GM18951 (cell line): ENCODE measurements at regions not wholly inside any gene's neighbourhood (a gene's known extent, or its start where the extent isn't known, plus 50 kb on each side); places are given as distances from the start of the nearest gene placed in this dataset.
"Not testable (repeated sequence)": the region's sequence is repeated elsewhere in the genome, so short reads cannot be mapped to it uniquely, and the experiment has no call there.

Source experiments
- POLR2A ChIP-seq: IDR thresholded peaks from 4 replicates; pipeline ENCODE4 v1.6.1; 2011; ENCODE audit warnings: mild to moderate bottlenecking; ENCODE audit not compliant: insufficient read length, insufficient read depth; ENCODE audit errors: extremely low read depth
- in situ Hi-C: fragments of 300-500 bp; cut with MboI; formaldehyde crosslinking; loops from one replicate; pipeline ENCODE4 v1.12.0; 2022; ENCODE audit warnings: low sequenced_read_pairs, mixed read lengths, inconsistent platforms; ENCODE audit not compliant: unreplicated experiment

DNA sequence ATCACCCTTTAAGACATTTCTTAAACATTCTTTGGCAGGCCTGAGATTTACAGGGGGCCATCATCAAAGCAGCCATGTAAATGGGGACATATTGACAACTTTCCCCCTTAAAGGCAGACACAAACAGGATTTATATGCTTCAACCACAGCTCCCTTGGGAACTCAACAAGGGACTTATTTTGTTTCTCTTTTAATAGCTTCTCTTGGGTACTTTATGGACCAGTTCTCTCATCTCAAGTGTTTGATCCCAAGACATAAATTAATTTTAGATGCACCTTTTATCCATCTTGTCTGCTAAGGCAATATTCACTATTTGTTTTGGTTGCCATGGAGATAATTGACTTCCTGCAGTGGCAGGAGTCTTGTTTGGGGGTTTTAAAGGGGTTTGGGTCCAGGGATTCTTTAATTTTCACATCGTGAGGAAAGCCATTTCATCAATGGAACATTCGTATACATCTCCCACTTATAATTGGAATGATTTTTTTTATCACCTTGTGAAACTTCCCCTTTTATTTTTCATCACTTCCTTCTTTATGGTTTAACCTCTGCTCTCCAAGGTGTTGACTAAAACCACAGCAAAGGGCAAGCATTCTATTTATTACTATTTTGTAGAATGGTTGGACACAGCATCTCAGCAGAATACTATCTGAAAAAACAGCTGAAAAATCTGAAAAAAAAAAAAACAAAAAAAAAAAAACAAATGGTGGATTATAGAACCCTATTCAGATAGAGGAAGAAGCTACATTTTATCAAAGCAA is 726.0 kb downstream of the DIAPH3 start:
- in situ Hi-C loops, result no loop called here
- no peak for TF ChIP-seq POLR2A

DNA sequence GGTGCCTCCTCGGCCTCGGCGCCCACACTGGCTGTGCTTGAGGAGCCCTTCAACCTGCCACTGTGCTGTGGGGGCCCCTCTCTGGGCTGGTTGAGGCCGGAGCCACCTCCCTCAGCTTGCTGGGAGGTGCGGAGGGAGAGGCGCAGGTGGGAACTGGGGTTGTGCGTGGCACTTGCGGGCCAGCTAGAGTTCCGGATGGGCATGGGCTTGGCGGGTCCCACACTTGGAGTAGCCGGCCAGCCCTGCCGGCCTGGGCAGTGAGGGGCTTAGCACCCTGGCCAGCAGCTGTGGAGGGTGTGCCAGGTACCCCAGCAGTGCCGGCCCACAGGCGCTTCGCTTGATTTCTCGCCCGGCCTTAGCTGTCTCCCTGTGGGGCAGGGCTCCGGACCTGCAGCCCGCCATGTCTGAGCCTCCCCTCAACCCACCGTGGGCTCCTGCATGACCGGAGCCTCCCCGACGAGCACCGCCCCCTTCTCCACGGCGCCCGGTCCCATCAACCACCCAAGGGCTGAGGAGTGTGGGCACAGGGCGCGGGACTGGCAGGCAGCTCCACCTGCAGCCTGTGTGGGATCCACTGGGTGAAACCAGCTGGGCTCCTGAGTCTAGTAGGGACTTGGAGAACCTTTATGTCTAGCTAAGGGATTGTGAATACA is 723.8 kb downstream of the DIAPH3 start:
- TF ChIP-seq POLR2A, result no peak
- in situ Hi-C loops, result no loop called here

DNA sequence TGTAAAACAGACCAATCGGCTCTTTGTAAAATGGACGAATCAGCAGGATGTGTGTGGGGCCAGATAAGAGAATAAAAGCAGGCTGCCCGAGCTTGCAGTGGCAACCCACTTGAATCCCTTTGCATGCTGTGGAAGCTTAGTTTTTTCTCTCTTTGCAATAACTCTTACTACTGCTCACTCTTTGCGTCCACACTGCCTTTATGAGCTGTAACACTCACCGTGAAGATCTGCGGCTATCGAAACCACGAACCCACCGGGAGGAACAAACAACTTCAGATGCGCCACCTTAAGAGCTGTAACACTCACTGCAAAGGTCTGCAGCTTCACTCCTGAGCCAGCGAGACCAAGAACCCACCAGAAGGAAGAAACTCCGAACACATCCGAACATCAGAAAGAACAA is 722.7 kb downstream of the DIAPH3 start:
- in situ Hi-C loops, result not testable (repeated sequence)

DNA sequence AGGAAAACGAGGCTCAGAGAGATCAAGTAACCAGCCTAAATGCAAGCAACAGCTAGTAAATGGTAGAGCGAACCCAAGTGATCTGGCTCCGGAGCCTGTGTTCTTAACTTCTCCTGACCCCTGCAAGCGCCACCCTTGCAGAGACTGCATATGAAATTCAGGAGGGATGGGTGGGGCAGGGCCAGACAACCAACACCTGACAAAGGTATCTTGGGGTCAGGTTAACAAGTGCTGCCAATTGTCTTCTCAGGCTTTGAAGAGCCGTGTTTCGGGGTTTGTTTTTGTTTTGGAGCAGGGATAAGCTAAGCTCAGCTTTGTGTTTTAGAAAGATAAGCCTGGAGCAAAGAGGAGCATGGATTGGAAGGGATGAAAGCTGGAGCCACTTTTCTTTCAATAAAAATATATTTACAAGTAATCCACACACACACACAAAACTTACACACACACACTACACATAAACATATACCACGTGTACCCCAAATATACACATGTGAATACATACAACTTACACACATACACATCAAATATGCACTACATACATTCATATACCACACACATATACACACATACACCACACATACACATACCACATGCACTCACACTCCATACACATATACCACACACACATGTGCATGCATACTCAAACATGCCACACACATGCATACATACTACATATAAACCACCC is 722.0 kb downstream of the DIAPH3 start:
- no peak for TF ChIP-seq POLR2A
- in situ Hi-C loops, result no loop called here

DNA sequence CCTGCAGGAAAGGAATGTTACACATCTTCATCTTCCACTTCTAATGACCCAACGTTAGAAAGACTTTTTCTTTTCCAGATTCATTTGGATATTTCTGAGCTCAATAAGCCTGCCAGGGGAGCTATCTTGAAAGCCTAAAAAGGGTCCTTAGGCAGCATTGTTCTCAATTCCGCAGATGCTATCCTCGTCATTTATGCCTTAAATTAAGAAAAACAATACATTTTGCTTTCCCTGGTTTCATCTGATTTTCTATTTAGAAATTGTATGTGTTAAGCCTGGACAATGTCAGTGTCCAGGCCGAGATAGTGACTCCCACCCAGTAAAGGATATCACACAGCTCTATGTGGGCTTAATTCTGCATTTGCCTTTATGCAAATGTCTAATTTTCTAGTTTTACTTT is 721.3 kb downstream of the DIAPH3 start:
- in situ Hi-C loops, result no loop called here
- no peak for TF ChIP-seq POLR2A

DNA sequence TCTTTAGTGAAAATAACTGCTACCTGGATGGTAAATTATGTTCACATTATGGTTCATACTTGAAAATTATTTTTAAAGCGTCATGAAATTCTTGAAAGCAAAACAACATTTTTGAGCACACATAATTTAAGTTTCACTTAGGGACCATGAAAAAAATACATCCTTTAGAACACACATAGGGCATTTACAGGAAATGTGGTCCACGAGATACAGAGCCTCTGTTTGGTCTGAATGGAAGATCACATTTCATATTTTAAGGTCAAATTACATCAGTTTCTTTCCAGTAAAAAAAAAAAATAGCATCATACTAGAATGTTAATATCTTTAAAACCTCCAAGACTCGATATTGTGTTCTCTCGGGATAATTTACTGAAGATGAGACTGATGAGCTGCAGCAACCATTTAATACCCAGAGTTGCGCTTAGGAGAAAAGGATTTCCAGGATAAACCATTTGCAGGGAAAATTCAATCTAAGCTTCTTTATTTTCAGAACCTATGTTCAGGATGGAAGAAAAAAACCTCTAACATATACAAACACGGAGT is 720.7 kb downstream of the DIAPH3 start:
- in situ Hi-C loops, result no loop called here
- TF ChIP-seq POLR2A, result no peak

DNA sequence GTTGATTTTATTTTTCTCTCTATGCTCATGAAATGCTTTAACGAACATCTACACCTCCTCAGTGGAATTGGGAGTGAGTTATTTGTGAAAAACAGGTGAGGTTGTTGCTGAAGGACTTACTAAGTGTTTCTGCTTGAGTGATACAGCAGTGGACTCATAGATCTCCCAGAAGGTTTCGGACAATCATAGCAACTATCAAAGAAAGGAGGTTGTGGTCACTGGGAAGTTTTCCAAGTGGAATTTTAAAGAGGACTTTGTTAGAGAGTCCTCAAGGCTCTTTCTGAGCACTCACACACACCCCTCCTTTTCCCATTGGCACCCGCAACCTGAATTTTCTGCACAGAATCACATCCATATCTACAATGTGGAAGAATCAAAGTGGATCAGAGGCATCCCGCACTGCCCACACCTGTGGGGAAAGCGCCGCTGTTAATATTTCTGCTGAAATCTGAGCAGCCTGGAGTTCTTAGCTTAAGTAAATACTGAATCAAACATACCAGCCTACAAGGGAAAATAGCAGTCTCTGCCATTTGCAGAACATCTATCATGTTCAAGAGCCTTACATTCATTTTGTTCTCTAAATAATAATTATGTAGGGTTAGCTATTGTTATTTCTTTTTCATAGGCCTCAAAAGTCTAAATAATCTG is 719.4 kb downstream of the DIAPH3 start:
- no peak for TF ChIP-seq POLR2A
- in situ Hi-C loops, result no loop called here

DNA sequence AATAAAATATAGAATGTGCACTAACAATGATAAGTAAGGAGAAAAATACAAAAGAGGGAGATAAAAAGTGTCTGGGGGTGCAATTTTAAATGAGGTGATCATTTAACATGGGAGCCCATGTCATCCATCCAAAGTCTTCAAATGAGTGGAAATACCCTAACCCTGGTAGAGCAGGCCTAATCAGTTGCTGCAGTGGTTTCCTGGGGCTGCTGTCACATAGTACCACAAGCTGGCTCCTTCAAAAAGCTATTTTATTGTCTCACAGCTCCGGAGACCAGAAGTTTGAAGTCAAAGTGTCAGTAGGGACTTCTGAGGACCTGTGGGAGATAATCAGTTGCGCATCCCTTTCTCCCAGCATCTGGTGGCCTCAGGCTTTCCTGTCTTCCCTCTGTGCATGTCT is 717.9 kb downstream of the DIAPH3 start:
- no peak for TF ChIP-seq POLR2A
- in situ Hi-C loops, result no loop called here

DNA sequence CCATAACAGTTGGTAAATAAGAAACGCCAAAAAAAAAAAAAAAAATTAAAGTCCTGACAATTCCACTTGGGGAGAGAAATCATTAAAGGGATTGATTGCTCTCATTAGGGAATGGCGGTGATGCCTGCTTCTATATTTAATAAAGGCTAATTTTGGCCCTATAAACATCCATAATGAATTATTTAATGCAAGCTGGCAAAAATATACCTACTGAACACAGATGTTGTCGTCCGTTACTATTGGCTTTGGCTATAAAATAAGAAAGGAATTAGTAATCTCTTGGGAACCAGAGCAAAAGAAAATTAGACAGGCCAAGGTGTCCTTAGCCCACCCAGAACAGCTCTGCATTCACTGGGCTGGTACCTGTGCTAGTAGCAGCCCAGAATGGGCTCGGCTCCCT is 717.3 kb downstream of the DIAPH3 start:
- in situ Hi-C loops, result no loop called here

DNA sequence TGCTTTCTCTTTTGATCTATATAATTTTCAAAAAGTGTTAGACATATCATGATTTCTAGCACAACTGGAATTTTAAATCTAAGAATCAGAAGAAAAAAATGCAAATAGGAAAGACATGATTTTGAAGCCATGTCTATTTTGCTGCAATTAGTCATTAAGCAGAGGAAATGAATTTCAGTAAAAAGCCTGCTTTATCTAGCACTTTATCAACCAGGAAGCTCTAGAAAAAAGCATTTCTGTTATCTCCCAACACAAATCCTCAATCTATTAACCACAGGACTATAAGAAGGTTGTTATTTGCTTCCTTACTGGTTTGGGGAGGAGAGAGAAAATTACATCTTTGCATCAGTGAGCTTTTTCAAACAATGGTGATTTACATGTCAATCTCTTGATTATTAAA is 716.7 kb downstream of the DIAPH3 start:
- TF ChIP-seq POLR2A, result no peak
- in situ Hi-C loops, result no loop called here

More for the DNA sequence above, 717.3 kb downstream of the DIAPH3 start:
- no peak for TF ChIP-seq POLR2A

DNA sequence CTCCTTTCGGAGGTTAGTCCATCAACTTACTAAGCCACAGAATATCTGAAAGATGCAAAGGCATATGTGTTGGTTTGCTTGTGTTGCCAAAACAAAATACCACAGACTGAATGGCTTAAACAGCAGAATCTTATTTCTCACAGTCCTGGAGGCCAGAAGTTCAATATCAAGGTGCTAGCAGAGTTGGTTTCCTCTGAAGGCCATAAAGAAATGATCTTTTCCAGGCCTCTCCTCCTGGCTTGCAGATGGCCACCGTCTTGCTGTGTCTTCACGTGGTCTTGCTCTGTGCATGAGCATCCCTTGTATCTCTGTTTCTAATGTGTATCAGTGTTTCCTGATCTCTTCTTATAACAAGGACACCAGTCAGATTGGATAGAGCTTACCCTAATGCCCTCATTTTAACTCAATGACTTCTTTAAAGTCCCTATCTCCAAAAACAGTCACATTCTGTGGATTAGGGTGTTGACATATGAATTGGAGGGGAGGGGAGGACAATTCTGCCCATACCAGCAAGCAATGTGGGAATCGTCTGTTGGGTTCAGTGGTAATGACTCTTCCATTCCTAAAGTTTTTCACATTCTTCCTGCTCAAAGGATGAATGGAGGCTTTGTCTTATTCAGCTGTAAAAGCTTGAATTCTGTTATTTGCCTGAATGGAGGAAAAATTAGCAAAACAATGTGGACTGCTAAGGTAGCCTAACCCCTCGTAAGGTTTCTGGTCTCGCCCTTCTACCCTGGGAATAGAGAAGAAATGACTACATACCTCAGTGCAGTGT is 715.7 kb downstream of the DIAPH3 start:
- in situ Hi-C loops, result no loop called here
- no peak for TF ChIP-seq POLR2A

DNA sequence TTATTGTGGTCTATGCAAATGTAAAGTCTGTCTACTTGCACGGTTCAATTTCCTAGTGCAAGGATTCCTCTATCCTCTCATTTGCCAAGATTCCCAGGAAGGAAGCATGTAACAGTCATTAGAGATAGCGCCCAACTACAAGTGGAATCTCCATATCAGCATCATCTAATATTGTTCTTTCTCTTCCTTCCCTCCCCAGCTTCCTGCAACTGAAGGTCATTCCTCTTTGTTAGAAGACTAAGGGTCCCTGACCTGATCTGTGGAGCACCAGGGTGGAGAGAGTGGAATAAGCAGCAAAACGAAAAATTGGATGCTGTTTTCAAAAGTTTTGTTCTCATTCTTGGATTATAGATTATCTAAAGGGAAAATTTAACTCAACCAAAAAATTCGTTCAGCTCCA is 714.0 kb downstream of the DIAPH3 start:
- in situ Hi-C loops, result no loop called here
- TF ChIP-seq POLR2A, result no peak
